ENCODE measurements at regions not wholly inside any gene's neighbourhood (a gene's known extent, or its start where the extent isn't known, plus 50 kb on each side); places are given as distances from the start of the nearest gene placed in this dataset.

GRCh38 chr3:99199021-99199420 is 297.5 kb upstream of the DCBLD2 start:
- no peak overlapping the region for H3K4me3 ChIP-seq (ENCODE audit: low read depth, low read length)
- H3K4me1 Mint-ChIP-seq (ENCODE audit: low read depth, unreplicated experiment), result no peaks in the 10 kb centered on the region
- TF ChIP-seq, protein P1, sequence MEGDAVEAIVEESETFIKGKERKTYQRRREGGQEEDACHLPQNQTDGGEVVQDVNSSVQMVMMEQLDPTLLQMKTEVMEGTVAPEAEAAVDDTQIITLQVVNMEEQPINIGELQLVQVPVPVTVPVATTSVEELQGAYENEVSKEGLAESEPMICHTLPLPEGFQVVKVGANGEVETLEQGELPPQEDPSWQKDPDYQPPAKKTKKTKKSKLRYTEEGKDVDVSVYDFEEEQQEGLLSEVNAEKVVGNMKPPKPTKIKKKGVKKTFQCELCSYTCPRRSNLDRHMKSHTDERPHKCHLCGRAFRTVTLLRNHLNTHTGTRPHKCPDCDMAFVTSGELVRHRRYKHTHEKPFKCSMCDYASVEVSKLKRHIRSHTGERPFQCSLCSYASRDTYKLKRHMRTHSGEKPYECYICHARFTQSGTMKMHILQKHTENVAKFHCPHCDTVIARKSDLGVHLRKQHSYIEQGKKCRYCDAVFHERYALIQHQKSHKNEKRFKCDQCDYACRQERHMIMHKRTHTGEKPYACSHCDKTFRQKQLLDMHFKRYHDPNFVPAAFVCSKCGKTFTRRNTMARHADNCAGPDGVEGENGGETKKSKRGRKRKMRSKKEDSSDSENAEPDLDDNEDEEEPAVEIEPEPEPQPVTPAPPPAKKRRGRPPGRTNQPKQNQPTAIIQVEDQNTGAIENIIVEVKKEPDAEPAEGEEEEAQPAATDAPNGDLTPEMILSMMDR (IDR thresholded peaks at IDR 0.05; ENCODE audit: insufficient read depth in 1 of 2, low read depth in 1 of 2, low read length in 1 of 2, severe bottlenecking in 1 of 2, unreplicated experiment in 1 of 2), result no peak
- no peaks in the 10 kb centered on the region for H3K36me3 Mint-ChIP-seq (ENCODE audit: insufficient read depth, unreplicated experiment)
- no peaks in the 10 kb centered on the region for H3K9me3 Mint-ChIP-seq (ENCODE audit: unreplicated experiment)
- no peak for DNase-seq
- H3K4me3 Mint-ChIP-seq (ENCODE audit: unreplicated experiment), result no peak overlapping the region
- intact Hi-C loops (cut with micrococcal nuclease; ENCODE audit: unreplicated experiment), result no loop called here
- H3K27me3 Mint-ChIP-seq (ENCODE audit: insufficient read depth, unreplicated experiment), result peaks cover 6% of the 10 kb centered on the region
- no peak overlapping the region for H3K27ac Mint-ChIP-seq (ENCODE audit: unreplicated experiment)
- no peaks in the 10 kb centered on the region for H3K27me3 ChIP-seq (replicated peaks; ENCODE audit: control insufficient read depth, insufficient read depth, low read length)
- no peaks in the 10 kb centered on the region for H3K4me1 ChIP-seq
- no TSS peak for BruUV-seq (replicated peaks)
- POLR2A ChIA-PET, result no interaction called here
- H3K9me3 ChIP-seq, result no peaks in the 10 kb centered on the region
- CTCF ChIA-PET, result no interaction called here
- H3K36me3 ChIP-seq (ENCODE audit: control insufficient read depth, insufficient read depth, low read length), result no peaks in the 10 kb centered on the region

DNA sequence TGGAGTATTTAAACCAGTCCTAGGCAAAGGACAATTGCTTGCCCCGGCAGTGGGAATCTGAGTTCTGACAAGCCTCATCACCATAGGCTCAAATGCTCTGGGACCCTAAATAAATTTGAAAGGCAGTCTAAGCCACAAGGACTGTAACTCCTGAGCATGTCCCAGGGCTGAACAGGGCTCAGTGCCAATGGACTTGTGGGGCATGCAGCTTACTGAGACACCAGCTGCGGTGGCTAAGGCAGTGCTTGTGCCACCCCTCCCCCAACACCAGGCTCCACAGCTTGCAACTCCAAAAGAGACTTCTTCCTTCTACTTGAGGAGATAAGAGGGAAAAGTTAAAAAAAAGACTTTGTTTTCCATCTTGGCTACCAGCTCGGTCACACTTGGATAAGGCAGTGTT is 289.7 kb upstream of the DCBLD2 start:
- Mint-ChIP-seq H3K4me3 (ENCODE audit: unreplicated experiment) (no peak overlapping the region), H3K27me3 (ENCODE audit: insufficient read depth, unreplicated experiment) (peaks cover 7% of the 10 kb centered on the region), H3K27ac (ENCODE audit: unreplicated experiment) (no peak overlapping the region), H3K9me3 (ENCODE audit: unreplicated experiment) (no peaks in the 10 kb centered on the region), H3K4me1 (ENCODE audit: low read depth, unreplicated experiment) (no peaks in the 10 kb centered on the region), H3K36me3 (ENCODE audit: insufficient read depth, unreplicated experiment) (no peaks in the 10 kb centered on the region)
- CTCF ChIA-PET, result no interaction called here
- TF ChIP-seq, protein P1 (IDR thresholded peaks at IDR 0.05; ENCODE audit: insufficient read depth in 1 of 2, low read depth in 1 of 2, low read length in 1 of 2, severe bottlenecking in 1 of 2, unreplicated experiment in 1 of 2), result no peak
- POLR2A ChIA-PET, result no interaction called here
- BruUV-seq (replicated peaks), result no TSS peak
- H3K9me3 ChIP-seq, result no peaks in the 10 kb centered on the region
- no peak for DNase-seq
- no peaks in the 10 kb centered on the region for H3K27me3 ChIP-seq (replicated peaks; ENCODE audit: control insufficient read depth, insufficient read depth, low read length)
- no peaks in the 10 kb centered on the region for H3K36me3 ChIP-seq (ENCODE audit: control insufficient read depth, insufficient read depth, low read length)
- H3K4me3 ChIP-seq (ENCODE audit: low read depth, low read length), result no peak overlapping the region
- intact Hi-C loops (cut with micrococcal nuclease; ENCODE audit: unreplicated experiment), result no loop called here
- no peaks in the 10 kb centered on the region for H3K4me1 ChIP-seq

- CTCF ChIA-PET, result no interaction called here
- TF ChIP-seq, protein P1 (IDR thresholded peaks at IDR 0.05; ENCODE audit: insufficient read depth in 1 of 2, low read depth in 1 of 2, low read length in 1 of 2, severe bottlenecking in 1 of 2, unreplicated experiment in 1 of 2), result no peak
- H3K9me3 Mint-ChIP-seq (ENCODE audit: unreplicated experiment), result no peaks in the 10 kb centered on the region
- H3K27me3 Mint-ChIP-seq (ENCODE audit: insufficient read depth, unreplicated experiment), result peaks cover 7% of the 10 kb centered on the region
- intact Hi-C loops (cut with micrococcal nuclease; ENCODE audit: unreplicated experiment), result no loop called here
- no peak for DNase-seq
- no peak overlapping the region for H3K27ac Mint-ChIP-seq (ENCODE audit: unreplicated experiment)
- no peaks in the 10 kb centered on the region for H3K36me3 ChIP-seq (ENCODE audit: control insufficient read depth, insufficient read depth, low read length)
- no TSS peak for BruUV-seq (replicated peaks)
- H3K4me1 Mint-ChIP-seq (ENCODE audit: low read depth, unreplicated experiment), result no peaks in the 10 kb centered on the region
- H3K9me3 ChIP-seq, result no peaks in the 10 kb centered on the region
- H3K4me1 ChIP-seq, result no peaks in the 10 kb centered on the region
- no peak overlapping the region for H3K4me3 Mint-ChIP-seq (ENCODE audit: unreplicated experiment)
- POLR2A ChIA-PET, result no interaction called here
- no peaks in the 10 kb centered on the region for H3K36me3 Mint-ChIP-seq (ENCODE audit: insufficient read depth, unreplicated experiment)
- no peaks in the 10 kb centered on the region for H3K27me3 ChIP-seq (replicated peaks; ENCODE audit: control insufficient read depth, insufficient read depth, low read length)
- no peak overlapping the region for H3K4me3 ChIP-seq (ENCODE audit: low read depth, low read length)
Observed at GRCh38 chr3:99188936-99189335, 287.4 kb upstream of the DCBLD2 start.

Data from Caco-2 (cell line).